ENCODE measurements at regions not wholly inside any gene's neighbourhood (a gene's known extent, or its start where the extent isn't known, plus 50 kb on each side); places are given as distances from the start of the nearest gene placed in this dataset.

- H3K56ac ChIP-seq (replicated peaks; ENCODE audit: insufficient read length, low read depth, low read length) = no peak overlapping the region
- FAIRE-seq = no peak
- no peaks in the 10 kb centered on the region; the same call in 1 of the 2 replicates for H3K23me2 ChIP-seq (ENCODE audit: low read depth, low read length)
- DNase-seq (ENCODE audit: low read depth in 1 of 2, low spot score in 2 of 2) = no peak
- H3K27me3 ChIP-seq (replicated peaks in 1 of 4; ENCODE audit: control insufficient read depth in 3 of 4, extremely low read depth in 1 of 4, insufficient read depth in 3 of 4, low read length in 3 of 4) = peaks cover 0 to 17% (median 2%) of the 10 kb centered on the region in 4 experiments; a peak in 4 of 7 replicates
- no peak overlapping the region for H4K8ac ChIP-seq (ENCODE audit: extremely low read depth, insufficient read depth, low read length)
- H3K4me2 ChIP-seq (ENCODE audit: insufficient read depth in 1 of 2, low read depth in 2 of 2, low read length in 2 of 2) = no peak overlapping the region
- no peak overlapping the region for H3K4ac ChIP-seq (replicated peaks; ENCODE audit: insufficient read length, low read depth, low read length)
- H3K9me3 ChIP-seq (ENCODE audit: insufficient read depth in 2 of 2, low read depth in 1 of 2, low read length in 1 of 2) = no peaks in the 10 kb centered on the region
- no peaks in the 10 kb centered on the region for H3K36me3 ChIP-seq (ENCODE audit: control insufficient read depth in 2 of 4, insufficient read depth in 4 of 4, low read length in 3 of 4)
- 0 out of 2 replicates have a peak overlapping the region, but pooled peaks have one; percentile 71 for H3K18ac ChIP-seq (ENCODE audit: extremely low read depth, low read length)
- H2BK15ac ChIP-seq (ENCODE audit: low read length) = no peak overlapping the region
- H3K79me2 ChIP-seq (ENCODE audit: control insufficient read depth in 1 of 2, insufficient read depth in 2 of 2, low read length in 2 of 2) = no peaks in the 10 kb centered on the region
- no peak overlapping the region for H4K91ac ChIP-seq (replicated peaks; ENCODE audit: insufficient read length, low read length)
- no peak overlapping the region for H3K9ac ChIP-seq (replicated peaks in 1 of 4; ENCODE audit: extremely low read depth in 1 of 4, low read depth in 3 of 4, low read length in 3 of 4)
- H3K4me3 ChIP-seq (ENCODE audit: extremely low read depth in 1 of 4, insufficient read depth in 2 of 4, low read depth in 3 of 4, low read length in 4 of 4) = no peak overlapping the region
- H2BK120ac ChIP-seq (replicated peaks; ENCODE audit: low read depth, low read length) = no peak overlapping the region
- no peak overlapping the region for H2BK5ac ChIP-seq (ENCODE audit: low read depth, low read length)
- no peak overlapping the region for H2AK5ac ChIP-seq (ENCODE audit: low read depth, low read length)
- 95% methylated on average over 4 of the region's 4 CpGs; no CpG with 5 or more reads in 1 of the 2 experiments for WGBS, 2 experiments (ENCODE audit: extremely low coverage in 1 of 2, insufficient coverage in 1 of 2, insufficient read length in 1 of 2, insufficient replicate concordance in 2 of 2, low coverage in 1 of 2, low lambda C conversion rate in 2 of 2, missing lambda C conversion rate in 1 of 2)
- no peak overlapping the region for H3K14ac ChIP-seq (ENCODE audit: insufficient read length)
- H3K79me1 ChIP-seq (ENCODE audit: low read depth, low read length) = no peaks in the 10 kb centered on the region
- peaks cover 14 to 28% (median 15%) of the 10 kb centered on the region in 4 experiments for H3K4me1 ChIP-seq (replicated peaks in 1 of 4; ENCODE audit: control insufficient read depth in 3 of 4, insufficient read depth in 4 of 4, low read length in 3 of 4)
- H4K5ac ChIP-seq (ENCODE audit: insufficient read length, low read depth, low read length) = no peak overlapping the region
- H2AFZ ChIP-seq (ENCODE audit: low read length) = no peak overlapping the region
- POLR2A ChIA-PET (ENCODE audit: partially characterized antibody) = no interaction called here
- H3K27ac ChIP-seq (ENCODE audit: low read depth, low read length) = no peak overlapping the region
- H4K20me1 ChIP-seq (replicated peaks in 1 of 2; ENCODE audit: control insufficient read depth in 1 of 2, insufficient read depth in 2 of 2, low read length in 2 of 2) = no peaks in the 10 kb centered on the region
- H3K23ac ChIP-seq (ENCODE audit: insufficient read length) = no peak overlapping the region
- H2BK20ac ChIP-seq (ENCODE audit: low read length) = no peak overlapping the region
- CTCF ChIA-PET (ENCODE audit: partially characterized antibody) = no interaction called here
- H2BK12ac ChIP-seq (ENCODE audit: low read depth, low read length) = no peak overlapping the region
- no peak for TF ChIP-seq CEBPB (IDR thresholded peaks at IDR 0.05; ENCODE audit: low read depth, low read length)
- no peak for TF ChIP-seq SIX5 (IDR thresholded peaks at IDR 0.05; ENCODE audit: low read depth, low read length)
- TF ChIP-seq, protein P1, sequence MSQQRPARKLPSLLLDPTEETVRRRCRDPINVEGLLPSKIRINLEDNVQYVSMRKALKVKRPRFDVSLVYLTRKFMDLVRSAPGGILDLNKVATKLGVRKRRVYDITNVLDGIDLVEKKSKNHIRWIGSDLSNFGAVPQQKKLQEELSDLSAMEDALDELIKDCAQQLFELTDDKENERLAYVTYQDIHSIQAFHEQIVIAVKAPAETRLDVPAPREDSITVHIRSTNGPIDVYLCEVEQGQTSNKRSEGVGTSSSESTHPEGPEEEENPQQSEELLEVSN (IDR thresholded peaks at IDR 0.05) = no peak
- no peak for TF ChIP-seq RBBP5 (IDR thresholded peaks at IDR 0.05; ENCODE audit: borderline replicate concordance, low read depth, low read length)
- no peak for TF ChIP-seq SP4 (IDR thresholded peaks at IDR 0.05; ENCODE audit: low read length)
- no peak for TF ChIP-seq TBP (IDR thresholded peaks at IDR 0.05; ENCODE audit: low read depth, low read length)
- TF ChIP-seq EZH2 (IDR thresholded peaks at IDR 0.05; ENCODE audit: low read depth, low read length, severe bottlenecking) = no peak
- TF ChIP-seq RNF2 (IDR thresholded peaks at IDR 0.05; ENCODE audit: borderline replicate concordance, low read depth, low read length, missing control alignments, poor library complexity, severe bottlenecking) = no peak
- TF ChIP-seq KDM4A (IDR thresholded peaks at IDR 0.05; ENCODE audit: low read depth, low read length, severe bottlenecking) = no peak
- TF ChIP-seq BCL11A (IDR thresholded peaks at IDR 0.05; ENCODE audit: low read depth in 2 of 2, low read length in 2 of 2) = no peak
- no peak for TF ChIP-seq FOSL1 (IDR thresholded peaks at IDR 0.05; ENCODE audit: insufficient read depth, low read depth, low read length)
- TF ChIP-seq CBX8 (IDR thresholded peaks at IDR 0.05; ENCODE audit: borderline replicate concordance, low read depth, low read length) = no peak
- no peak for TF ChIP-seq RAD21 (IDR thresholded peaks at IDR 0.05 in 1 of 2, conservative IDR thresholded peaks at IDR 0.05 in 1 of 2; ENCODE audit: low read depth in 2 of 2, low read length in 2 of 2)
- no peak for TF ChIP-seq ZNF274 (IDR thresholded peaks at IDR 0.05; ENCODE audit: borderline replicate concordance, extremely low read depth, low read length)
Observed at GRCh38 chr3:194000100-194000499, 135.8 kb upstream of the HES1 start.

Data from H1 (cell line).